NCI-H2029 treated with DMSO at 0.1 percent for 48 hours (cell line): ENCODE measurements at regions not wholly inside any gene's neighbourhood (a gene's known extent, or its start where the extent isn't known, plus 50 kb on each side); places are given as distances from the start of the nearest gene placed in this dataset.
A peak's percentile ranks its signal among the peaks of the same experiment; 100 is the strongest.

Source experiments
- DNase-seq: peaks from one replicate; lab custom pipeline; 2025; lab: John Stamatoyannopoulos, UW

DNA sequence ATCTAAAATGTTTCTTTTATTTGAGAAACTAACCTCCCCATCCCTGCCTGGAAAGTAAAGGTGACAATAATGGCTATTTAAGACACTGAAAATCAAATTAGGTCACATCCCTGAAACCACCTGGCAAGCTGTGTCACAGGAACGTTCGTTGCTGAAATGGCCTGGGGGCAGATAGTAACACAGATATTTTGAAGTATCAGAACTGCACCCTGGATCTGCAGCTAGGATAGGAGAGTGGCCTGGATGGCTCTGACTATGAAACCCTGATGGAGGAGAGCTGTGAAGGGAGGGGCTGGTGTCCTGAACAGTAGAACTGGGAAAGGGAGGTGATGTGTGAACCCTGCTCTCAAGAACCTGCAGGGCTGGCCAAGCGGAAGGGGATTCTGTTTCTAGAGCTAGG is 648.3 kb upstream of the CFAP20DC start:
- DNase-seq: no peak

DNA sequence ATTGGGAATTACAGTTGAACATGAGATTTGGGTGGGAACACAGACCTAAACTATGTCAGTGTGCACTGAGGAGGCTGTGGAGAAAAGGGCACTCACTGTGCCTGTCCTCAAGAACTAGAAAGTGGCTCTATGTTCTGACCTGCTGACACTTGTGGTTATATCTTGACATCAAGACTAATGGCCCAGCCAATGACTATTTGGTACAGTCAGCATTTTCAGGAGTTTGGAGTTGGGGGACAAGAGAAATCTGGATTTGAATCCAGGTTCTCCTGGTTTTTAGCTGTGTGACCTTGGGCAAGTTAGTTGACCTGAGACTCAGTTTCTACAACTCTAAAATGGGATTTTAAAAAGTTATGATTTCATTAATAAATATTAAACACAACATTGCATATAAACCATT is 647.0 kb upstream of the CFAP20DC start:
- no peak for DNase-seq

DNA sequence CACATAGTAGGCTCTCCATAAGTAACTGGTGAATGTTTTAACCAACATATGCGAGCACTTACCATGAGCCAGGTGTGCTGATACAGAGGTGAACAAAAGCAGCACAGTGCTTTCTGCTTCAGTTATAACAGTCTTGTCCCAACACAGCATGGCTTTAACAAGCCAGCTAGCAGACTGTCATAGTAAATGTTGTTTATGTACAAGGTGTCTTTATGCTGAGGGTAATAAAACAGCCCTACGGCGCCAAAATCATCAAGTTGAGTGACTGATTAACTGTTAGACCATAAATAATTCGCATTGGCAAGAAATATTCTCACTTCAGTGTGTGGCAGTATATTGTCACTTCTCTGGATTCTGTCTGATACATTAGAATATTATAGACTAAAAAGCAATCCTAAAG is 646.0 kb upstream of the CFAP20DC start:
- DNase-seq: no peak

DNA sequence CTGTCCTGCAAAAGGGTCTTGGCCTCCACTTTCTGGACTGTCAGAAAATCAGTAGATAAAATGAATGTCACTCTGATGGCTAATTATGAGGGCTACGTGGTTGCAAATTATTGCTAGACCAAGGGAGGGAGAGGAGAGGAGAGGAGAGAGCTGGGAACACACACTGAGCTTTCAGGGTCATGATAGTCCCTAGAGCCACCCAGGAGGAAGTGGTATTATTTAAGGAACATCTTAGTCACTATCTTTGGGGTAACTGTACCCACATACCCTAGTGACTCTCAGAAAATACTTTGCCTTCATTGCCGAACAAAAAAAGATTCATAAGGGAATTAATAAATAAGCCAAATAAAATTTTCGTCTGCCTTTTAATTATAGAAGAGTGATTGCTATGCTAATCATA is 642.3 kb upstream of the CFAP20DC start:
- DNase-seq: no peak

DNA sequence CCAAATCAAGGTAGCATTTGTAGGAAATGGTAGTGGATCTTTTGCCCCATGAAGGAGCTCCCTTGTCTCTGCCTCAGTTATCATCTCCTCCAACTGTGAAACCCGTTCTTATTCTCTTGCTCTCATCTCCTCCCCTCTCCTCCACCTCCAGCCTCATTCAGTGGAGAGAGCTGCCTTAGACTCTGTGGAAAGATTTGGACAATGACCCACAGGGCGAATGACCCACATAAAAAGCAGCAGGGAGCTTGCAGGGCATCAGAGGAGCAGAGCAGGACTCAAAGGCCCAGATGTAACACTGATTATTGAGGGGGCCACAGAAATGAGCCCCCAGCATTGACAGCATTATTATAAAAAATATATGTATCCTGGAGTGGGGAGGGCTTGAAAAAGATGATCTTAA is 641.1 kb upstream of the CFAP20DC start:
- DNase-seq: no peak

DNA sequence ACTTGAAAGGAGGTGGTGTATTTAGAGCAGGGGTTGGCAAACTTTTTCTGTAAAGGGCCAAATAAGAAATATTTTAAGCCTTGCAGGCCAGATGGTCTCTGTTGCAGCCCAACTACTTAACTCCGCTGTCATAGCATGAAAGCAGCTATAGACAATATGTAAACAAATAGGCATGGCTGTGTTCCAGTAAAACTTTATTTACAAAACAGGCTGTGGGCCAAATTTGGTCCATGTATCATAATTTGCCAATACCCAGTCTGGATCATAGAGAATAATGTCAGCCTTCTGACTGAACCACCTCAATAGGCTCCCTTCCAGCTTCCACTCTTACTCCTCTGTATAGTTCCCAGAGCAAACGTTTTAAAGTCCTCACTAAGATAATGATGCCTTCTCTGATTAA is 638.8 kb upstream of the CFAP20DC start:
- no peak for DNase-seq

DNA sequence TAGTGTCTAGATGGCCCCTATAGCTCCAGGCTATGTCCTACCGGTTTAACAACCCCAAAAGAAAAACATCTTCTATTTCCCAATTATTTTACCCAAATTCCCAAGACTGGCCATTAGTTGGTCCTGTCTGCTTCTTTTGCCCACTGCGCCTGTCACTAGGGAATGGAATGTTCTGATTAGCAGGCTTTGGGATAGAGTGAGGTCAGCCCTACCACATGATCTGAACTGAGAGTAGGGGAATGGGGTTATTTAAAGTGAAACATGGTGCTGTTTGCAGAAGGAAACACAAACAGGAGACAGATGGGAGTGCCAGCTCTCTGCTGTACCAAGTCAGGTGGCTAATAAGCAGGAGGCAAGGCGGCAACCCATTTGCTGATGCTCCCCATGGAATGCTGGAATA is 635.6 kb upstream of the CFAP20DC start:
- DNase-seq: no peak

DNA sequence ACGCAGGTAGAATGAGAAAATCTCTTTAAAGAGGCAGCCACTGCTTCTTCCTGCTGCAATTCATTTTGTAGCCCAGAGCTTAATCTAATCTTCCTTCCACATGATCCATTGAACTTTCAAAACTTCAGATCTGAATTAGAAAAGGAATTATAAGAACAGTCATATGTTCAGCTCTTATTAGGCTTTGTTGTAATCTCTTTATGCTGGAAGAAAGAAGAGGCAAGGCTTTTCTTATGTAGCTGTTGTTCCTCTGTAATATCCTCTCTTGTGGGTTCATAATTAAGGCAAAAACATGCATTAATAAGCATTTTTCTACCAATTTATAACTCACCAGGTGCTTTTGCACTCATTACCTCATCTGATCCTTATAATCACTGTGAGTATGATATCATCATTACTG is 634.9 kb upstream of the CFAP20DC start:
- DNase-seq: no peak

DNA sequence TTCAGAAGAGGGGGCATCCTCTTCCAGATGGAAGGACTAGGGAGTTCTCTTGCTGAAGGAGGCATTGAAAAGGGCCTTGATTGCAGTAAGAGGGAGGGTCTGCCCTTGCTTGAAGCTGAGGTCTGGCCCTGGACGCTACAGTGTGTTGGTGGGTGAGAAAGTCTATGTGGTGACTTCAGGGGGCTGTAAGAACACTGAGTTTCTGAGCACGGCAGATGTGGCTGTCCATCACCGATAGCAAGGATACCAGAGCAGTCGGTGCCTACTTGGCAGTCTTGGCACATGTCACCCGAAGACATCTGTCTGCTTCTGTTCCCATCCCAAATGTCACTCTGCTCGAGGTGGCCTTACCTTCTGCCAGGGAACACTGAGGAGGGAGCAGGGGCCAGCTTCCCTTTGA is 631.1 kb upstream of the CFAP20DC start:
- no peak for DNase-seq

DNA sequence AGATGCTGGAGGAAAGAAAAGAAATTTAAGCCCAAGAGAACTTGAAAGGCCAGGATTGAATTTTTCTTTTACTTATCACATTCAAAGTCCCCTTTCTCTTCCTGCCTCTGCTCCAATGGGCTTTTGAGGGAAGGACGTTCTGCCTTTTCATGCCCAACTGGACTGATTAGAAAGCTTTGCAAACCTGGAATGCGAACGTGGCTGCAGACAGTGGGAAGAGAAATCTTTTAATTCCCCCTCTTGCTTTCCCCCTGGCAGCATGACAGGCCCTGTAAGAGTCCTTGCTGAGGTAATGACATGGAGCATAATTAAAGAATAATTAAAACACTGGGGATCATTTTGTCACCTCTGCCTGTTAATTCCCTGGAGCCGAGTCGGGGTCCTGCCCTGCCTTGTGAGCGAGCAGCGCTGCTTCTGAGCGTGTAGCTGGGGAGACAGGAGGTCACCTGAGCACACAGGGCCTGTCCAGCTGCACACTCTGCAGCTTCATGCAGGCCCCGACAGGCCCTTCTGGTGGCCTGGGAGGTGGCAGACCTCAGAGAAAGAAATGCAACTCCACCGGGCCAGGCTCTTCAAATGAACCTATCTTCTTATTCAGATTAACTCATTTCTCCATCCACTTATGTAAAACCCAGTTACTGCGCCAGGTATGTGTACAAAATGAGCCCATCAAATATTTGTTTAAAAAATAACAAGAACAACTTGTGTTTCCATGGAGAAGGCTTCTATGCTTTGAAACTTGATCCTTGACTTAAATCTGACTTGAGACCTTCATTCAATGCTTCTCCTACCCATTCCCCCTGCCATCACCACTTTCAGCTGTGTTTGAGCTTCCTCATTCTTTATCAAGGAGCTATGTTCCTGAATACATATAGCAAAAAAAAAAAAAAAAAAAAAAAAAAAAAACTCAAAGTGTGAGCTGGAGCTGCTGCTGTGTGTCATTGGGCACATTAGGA is 628.2 kb upstream of the CFAP20DC start:
- DNase-seq: no peak

DNA sequence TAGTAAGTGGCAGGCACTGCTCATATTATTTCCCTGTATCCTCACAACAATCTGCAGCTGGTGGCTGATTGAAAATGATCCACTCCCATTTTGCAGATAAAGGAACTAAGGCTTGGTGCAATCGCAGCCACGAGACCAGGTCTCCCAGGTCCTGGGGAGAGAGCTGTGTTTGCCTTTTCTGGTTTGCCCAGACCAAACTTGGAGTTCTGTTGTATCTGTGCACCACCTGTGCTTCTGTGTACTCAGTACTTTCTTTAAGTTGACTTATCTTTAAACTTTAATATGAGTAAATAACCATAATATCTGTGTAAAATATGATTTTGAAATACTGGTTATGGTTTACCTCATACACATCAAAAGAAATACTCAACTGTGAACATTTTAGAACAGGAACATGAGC is 625.7 kb upstream of the CFAP20DC start:
- no peak for DNase-seq

DNA sequence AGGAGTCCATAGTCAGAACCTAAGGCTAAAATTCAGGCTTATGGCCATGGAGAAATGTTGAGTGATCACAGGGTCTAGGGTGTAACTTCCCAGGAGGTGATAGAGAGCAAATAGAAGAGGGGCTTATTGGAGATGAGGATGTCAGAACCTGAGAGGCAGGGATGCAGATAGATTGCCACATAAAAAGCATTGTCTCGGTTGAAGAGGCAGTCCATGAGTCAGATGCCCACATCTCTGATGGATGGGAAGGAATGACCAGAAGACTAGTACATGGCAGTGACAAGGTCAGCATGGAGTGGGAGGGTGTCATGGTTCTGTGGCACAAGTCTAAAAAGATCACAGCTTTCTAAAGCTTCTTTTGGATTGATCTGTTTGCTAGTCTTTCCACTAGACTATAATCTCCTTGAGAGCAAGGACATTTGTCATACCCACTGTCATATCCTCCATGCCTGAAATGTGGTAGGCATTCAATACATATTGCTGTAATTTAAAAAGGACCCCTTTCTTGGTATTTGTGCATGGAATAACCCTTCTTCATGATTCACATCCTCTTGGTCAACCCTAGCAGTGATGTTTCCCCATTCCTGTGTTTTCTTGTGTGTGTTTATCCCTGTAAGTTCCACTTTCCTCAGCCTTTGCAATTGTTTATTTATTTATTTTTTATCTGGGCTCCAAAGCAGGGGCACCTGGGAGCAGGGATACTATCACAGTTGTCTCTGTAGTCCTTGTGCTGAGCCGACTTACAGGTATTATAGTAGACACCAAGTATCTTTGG is 613.4 kb upstream of the CFAP20DC start:
- DNase-seq: no peak

DNA sequence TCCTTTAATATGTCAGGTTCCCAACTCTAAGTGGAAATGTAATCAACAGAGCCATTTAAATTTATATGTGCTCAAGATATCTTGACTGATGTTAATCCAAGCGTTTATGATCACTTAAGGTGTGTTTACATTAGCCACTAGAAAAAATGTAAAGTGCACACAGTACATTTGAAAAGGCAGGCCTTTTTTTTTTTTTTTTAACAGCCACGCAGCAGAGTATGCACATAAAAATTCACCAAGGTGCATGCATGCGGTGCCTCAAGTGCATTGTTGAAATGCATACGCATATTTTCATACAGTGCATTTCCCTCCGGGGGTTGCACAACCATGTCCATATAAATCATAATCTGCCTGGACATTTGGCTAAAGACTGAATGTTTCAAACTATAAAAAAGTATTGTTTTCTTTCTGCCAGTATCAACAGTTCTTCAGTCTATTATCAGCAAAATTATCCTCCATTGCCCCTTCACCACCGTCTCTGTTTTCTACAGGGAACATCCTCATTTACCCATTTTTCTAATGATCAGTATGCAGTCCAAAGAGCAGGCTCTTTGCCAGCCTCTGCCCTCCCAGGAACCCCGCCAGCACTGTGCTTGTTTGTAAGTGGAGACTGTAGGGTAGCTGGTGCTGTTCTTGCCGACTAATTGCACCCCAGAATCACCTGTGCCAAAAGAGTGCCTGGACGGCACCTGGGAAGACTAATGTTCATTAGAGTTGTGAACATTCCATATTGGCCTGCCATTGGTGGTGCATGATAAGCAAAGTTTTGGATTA is 611.2 kb upstream of the CFAP20DC start:
- DNase-seq: peak; percentile 52

DNA sequence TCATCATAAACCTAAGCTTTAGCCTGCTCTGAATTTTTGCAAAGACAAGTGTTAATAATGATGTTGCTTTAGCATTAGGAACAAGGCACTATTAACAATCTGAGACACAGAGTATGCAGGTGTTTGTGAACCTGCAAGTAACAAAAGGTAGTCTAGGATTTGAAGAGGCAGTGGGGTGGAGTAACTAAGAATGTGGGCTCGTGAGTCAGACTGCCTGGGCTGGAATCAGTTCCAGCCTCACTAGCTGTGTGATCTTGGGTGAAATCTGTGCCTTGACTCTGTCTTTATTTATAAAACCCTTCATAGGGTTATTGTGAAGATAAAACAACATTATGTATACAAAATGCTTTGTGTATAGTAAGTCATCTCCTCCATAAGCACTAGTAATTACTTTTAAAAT is 610.6 kb upstream of the CFAP20DC start:
- no peak for DNase-seq

DNA sequence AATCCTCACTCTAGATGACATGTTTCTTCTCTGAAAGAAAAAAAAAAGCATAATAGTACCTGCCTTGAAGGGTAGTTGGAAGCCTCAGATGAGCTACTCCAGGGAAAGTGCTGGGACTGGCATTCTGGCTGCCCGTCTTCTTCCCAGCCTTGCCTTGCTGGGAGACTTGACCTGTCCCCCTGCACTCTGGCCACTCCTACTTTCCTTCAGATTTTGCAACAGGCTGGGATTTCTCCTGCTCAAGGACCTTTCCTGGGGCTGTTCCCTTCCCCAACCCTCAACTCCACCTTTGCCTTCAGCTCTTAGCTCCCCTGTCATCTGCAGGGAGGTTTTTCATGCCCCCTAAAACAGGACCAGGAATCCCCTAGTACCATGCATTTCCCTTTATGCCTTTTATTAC is 609.9 kb upstream of the CFAP20DC start:
- DNase-seq: no peak

DNA sequence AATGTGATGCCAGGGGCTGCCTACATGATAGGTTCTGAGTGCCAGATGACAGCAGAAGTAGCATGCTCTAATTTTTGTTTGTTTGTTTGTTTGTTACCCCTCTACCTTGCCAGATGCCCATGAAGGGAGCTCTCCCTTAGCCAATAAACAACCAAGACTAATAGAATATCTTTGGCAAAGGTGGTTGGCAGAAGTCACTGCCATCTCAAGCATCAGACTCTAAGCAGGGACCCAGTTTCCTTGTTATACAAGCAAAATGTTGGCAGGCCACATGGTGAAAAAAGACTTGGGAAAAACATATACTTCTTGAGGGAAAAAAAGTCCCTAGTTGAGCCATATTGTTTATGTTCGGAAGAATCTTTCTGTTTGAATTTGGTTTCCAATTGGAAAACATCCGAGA is 609.0 kb upstream of the CFAP20DC start:
- DNase-seq: no peak

DNA sequence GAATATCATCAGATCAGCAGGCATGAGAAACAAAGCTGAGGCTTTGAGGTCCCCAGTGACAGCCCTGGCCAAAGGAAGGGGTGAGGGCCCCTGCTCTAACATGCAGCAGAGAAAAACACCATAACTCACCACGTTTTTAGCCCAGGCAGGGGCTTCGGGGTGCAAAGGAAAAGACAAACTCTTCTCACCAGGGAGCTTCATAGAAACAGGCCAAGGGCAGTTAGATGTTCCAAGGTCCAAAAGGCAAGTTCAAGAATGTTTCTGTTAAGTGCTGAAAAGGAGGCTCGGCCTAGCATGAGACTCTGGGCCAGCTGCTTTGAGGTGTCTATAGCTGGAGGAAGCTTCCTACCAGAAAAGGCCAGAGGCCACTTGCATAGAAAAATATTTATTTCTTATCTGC is 608.4 kb upstream of the CFAP20DC start:
- no peak for DNase-seq

DNA sequence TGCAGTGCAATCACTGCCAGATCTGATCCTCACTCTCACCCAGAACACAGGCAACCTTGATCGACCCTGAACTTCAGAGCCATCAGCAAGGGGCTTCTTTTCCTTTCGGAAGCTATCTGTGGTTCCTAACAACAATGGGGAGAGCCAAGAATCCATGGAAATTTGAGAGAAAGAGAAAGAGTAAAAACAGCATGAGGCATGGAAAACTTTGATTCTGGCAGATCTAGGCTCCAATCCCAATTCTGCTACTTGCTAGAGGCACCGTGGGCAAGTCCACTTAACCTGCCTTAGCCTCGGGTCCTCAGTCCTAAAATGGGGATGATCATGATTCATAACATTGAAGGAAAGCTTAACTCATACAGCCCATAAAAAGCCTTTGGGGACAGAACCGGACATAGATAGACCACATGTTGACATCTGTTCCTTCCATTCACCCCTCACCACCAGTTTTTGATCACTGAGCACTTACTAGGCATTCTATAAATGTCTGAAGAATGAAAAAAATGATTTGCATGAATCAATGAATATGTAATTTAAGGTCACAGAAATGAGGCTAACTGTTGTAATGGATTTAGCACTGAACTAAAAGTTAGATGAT is 605.7 kb upstream of the CFAP20DC start:
- no peak for DNase-seq

DNA sequence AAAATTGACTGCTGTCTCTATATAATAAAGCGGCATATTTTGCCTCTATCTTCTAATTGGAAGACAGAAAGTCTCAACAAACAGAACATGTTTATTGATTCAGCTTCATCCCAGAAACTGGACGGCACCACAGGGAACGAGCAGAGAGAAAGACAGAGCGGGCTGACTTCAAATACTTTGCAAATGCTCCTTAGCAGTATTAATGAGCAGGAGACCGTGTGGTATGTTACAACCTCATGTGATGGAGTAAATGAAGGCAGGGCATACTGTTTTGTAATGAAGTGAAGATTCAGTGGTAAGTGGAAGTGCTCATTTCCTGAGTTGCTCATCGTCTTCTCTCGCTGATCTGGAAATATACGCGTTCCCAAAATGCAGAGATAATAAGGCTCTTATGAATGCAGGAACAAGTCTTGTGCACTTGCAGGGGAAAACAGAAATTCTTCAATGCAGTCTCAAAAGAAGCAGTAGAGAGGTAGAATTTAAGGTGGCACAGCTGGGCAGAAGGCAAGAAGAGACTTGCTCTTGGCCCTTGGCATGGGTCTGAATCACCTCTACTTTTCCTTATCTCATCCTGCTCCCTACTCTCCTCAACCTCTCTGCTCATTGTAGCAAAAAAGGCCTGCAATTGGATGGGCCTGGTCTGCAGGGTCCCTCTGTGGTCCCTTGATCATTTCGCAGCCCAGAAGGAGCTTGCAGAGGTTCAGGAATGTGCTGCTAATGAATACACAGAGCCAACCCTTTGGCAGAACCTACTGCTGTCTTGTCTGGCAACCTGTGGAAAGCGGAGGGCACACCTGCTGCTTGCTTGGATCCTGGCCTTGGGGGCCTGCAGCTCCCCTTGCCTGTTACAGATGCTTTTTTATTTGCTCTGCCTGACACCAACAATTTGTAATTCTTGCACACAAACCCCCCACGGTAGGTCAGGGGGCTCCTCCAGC is 604.9 kb upstream of the CFAP20DC start:
- no peak for DNase-seq

DNA sequence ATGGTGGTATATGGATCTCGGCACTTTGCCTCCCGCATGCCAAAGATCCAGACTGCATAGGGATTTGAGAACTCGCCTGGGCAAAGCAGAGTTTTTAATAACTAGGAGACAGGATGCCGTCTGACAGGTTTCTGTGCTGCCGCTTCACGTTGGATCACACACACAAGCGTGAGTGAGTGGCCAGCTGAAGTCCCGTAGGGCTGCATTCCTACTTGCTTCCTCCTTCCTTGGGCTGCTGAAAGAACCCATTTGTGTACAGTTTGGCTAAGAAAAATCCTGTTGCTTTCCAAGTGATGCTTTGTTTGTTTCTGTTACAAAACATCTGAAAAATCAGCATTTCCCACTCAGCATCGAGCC is 604.3 kb upstream of the CFAP20DC start:
- no peak for DNase-seq
